Lung (tissue), 11 donors: ENCODE measurements at regions not wholly inside any gene's neighbourhood (a gene's known extent, or its start where the extent isn't known, plus 50 kb on each side); places are given as distances from the start of the nearest gene placed in this dataset.

Source experiments
- ATAC-seq: fragments of 200-7000 bp; cut with Tn5 transposase; one replicate; pipeline ENCODE4 v1.9.1; 2020; ENCODE audit warnings: moderate number of reproducible peaks; ENCODE audit not compliant: insufficient read depth, low FRiP score
- DNase-seq, 3 donors: peaks; one replicate each; pipeline ENCODE4 v3.0.0-alpha.2; 2013 to 2017
- H3K27ac ChIP-seq, 2 donors: one replicate each; pipeline ENCODE4 v1.5.1; 2013; ENCODE audit warnings: mild to moderate bottlenecking in 2 of 2, moderate library complexity in 2 of 2, control low read depth in 1 of 2, inconsistent platforms in 1 of 2, low read depth in 1 of 2, low read length in 1 of 2
- H3K27me3 ChIP-seq, 3 donors: one replicate each; pipeline ENCODE4 v1.5.1; 2013; ENCODE audit warnings: low read length in 2 of 3; ENCODE audit not compliant: control insufficient read depth in 3 of 3, insufficient read depth in 3 of 3
- H3K36me3 ChIP-seq, 4 donors: one replicate each; pipeline ENCODE4 v1.5.1; 2013; ENCODE audit warnings: low read length in 4 of 4, mild to moderate bottlenecking in 1 of 4, moderate library complexity in 1 of 4; ENCODE audit not compliant: control insufficient read depth in 4 of 4, insufficient read depth in 4 of 4
- H3K4me1 ChIP-seq, 5 donors: one replicate each; pipeline ENCODE4 v1.5.1; 2013; ENCODE audit warnings: low read length in 5 of 5, mild to moderate bottlenecking in 2 of 5, moderate library complexity in 1 of 5; ENCODE audit not compliant: control insufficient read depth in 5 of 5, insufficient read depth in 5 of 5
- H3K4me3 ChIP-seq: one replicate; pipeline ENCODE4 v1.5.1; 2013; ENCODE audit warnings: mild to moderate bottlenecking, control low read depth, moderate library complexity
- H3K9ac ChIP-seq, 2 donors: one replicate each; pipeline ENCODE4 v1.5.1; 2013; ENCODE audit warnings: low read length in 2 of 2, control low read depth in 1 of 2; ENCODE audit not compliant: insufficient read depth in 1 of 2
- H3K9me3 ChIP-seq, 4 donors: one replicate each; pipeline ENCODE4 v1.5.1; 2013; ENCODE audit warnings: low read length in 3 of 4, mild to moderate bottlenecking in 1 of 4, moderate library complexity in 1 of 4; ENCODE audit not compliant: control insufficient read depth in 4 of 4, insufficient read depth in 3 of 4
- WGBS, 2 donors: extraction: QIAGEN DNeasy Blood & Tissue Kit; methylation state at CpG; one replicate each; pipeline ENCODE4 v1.1.7; 2013; 5-methylcytosine and 5-hydroxymethylcytosine counted together
- TF ChIP-seq, protein P1 (sequence below): IDR thresholded peaks from 2 replicates; pipeline ENCODE4 v1.5.1; 2012; ENCODE audit warnings: mild to moderate bottlenecking; ENCODE audit errors: control extremely low read depth, extremely low read depth
- donor health status: control.
- donor health status: control.
- donor health status: Bipolar disorder and iron deficiency.
- donor health status: healthy.
- donor health status: DM: yes; HTN: yes; CAD: no.

DNA sequence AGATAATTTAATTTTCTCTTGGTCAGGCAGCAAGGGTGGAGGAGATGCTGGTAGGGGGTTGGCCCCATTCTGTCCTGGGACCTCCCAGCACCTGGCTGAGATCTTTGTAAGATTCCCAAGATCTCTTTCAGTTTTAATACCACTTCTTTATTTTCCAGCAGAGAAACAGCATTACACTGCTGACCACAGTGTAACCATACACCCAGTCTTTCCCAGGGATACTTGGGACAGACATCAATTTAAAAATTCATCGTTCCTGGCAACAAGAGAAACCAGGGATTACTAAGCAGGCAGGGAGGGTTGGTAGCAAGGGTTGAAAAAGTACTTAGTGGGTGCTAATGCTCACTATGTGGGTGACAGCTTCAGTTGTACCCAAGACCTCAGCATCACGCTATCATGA is 551.6 kb upstream of the AMELY start:
- 94% methylated on average over 2 of the region's 2 CpGs; no CpG with 5 or more reads in 1 of the 2 donors for WGBS, 2 donors
- Histone ChIP-seq H3K4me3 (no peak overlapping the region), H3K4me1 (no peaks in the 10 kb centered on the region), H3K9me3 (no peaks in the 10 kb centered on the region), H3K27me3 (no peaks in the 10 kb centered on the region), H3K27ac (no peak overlapping the region), H3K36me3 (no peaks in the 10 kb centered on the region), H3K9ac (no peak overlapping the region)
- no peak for DNase-seq
- TF ChIP-seq, protein P1, sequence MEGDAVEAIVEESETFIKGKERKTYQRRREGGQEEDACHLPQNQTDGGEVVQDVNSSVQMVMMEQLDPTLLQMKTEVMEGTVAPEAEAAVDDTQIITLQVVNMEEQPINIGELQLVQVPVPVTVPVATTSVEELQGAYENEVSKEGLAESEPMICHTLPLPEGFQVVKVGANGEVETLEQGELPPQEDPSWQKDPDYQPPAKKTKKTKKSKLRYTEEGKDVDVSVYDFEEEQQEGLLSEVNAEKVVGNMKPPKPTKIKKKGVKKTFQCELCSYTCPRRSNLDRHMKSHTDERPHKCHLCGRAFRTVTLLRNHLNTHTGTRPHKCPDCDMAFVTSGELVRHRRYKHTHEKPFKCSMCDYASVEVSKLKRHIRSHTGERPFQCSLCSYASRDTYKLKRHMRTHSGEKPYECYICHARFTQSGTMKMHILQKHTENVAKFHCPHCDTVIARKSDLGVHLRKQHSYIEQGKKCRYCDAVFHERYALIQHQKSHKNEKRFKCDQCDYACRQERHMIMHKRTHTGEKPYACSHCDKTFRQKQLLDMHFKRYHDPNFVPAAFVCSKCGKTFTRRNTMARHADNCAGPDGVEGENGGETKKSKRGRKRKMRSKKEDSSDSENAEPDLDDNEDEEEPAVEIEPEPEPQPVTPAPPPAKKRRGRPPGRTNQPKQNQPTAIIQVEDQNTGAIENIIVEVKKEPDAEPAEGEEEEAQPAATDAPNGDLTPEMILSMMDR, result no peak
- no peak for ATAC-seq

DNA sequence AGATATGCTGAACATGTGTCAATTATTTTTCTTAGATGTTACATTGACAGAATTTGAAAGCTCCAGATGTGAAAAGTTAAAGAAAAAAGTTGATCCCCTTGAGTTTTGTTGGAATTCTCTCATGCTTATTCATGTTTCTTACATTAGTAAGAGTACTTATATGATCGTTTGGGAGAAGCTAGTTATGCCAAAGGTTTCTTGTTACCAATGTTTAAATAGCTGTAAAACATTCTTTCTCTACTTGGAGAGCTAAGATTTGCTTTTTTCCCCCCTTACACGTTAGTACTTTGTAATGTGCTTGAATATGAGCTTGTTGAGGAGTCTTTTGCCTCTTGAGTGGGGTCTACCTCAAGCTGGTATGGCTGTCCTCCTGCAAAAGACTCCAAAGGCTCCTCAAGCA is 551.1 kb upstream of the AMELY start:
- ATAC-seq (no peak), DNase-seq (no peak)
- TF ChIP-seq, protein P1, result no peak

DNA sequence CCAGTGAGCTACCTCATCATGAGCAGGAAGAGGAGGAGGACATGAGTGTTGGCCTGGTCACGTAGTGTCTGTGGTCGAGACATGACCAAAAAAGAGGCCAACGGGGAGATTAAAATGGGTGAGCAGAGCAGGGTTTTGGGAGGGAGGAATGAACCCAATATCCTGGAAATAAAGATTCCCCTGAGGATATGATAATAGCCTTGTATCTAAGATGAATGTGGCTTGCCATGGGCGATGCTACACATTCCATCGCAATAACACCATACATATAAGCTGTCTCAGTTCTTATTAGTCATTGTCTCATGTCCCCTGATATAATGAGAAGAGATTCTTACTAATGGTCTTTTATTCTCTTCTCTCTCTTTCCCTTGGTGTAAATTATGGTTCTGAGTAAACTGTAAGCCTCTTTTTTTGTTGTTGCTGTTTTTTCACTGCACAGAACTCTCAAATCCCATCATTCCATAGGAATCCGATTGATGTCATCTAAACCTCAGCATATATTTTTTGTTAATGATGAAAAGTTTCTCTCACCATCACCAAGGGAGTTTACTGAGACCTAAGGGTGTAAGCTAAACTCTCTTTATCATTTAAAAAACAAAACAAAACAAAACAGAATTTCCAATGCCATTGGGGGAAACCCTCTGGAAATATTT is 550.4 kb upstream of the AMELY start:
- TF ChIP-seq, protein P1, result no peak
- Histone ChIP-seq H3K27ac (no peak overlapping the region), H3K9ac (no peak overlapping the region), H3K9me3 (no peaks in the 10 kb centered on the region), H3K27me3 (no peaks in the 10 kb centered on the region), H3K4me3 (no peak overlapping the region), H3K36me3 (no peaks in the 10 kb centered on the region), H3K4me1 (no peaks in the 10 kb centered on the region)
- ATAC-seq, result no peak
- 94% methylated on average over 6 of the region's 6 CpGs; no CpG with 5 or more reads in 1 of the 2 donors for WGBS, 2 donors
- DNase-seq, result no peak

More for the DNA sequence above, 551.1 kb upstream of the AMELY start:
- Histone ChIP-seq H3K4me3 (no peak overlapping the region), H3K4me1 (no peaks in the 10 kb centered on the region), H3K36me3 (no peaks in the 10 kb centered on the region), H3K27me3 (no peaks in the 10 kb centered on the region), H3K9ac (no peak overlapping the region), H3K27ac (no peak overlapping the region), H3K9me3 (no peaks in the 10 kb centered on the region)
- WGBS, 2 donors, result 61% methylated on average over 2 of the region's 2 CpGs; no CpG with 5 or more reads in 1 of the 2 donors

DNA sequence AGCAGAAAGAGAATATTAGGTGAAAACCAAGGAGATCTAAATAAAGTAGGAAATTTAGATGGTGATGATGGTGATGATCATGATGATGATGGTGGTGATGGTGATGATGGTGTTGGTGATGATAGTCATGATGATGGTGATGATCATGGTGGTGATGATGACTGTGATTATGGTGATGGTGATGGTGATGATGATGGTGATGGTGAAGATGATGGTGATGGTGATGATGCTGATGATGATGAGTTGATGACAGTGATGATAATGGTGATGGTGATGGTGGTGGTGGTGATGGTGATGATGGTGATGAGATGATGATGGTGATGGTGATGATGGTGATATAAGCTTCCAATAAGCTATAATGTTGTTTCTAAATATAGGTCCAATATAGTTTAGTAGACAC is 548.2 kb upstream of the AMELY start:
- DNase-seq (no peak), ATAC-seq (no peak)
- Histone ChIP-seq H3K9ac (no peak overlapping the region), H3K27ac (no peak overlapping the region), H3K36me3 (no peaks in the 10 kb centered on the region), H3K27me3 (no peaks in the 10 kb centered on the region), H3K9me3 (no peaks in the 10 kb centered on the region), H3K4me1 (no peaks in the 10 kb centered on the region), H3K4me3 (no peak overlapping the region)
- TF ChIP-seq, protein P1, result no peak
